Inferior parietal cortex (tissue), 1 donor: ENCODE measurements at regions not wholly inside any gene's neighbourhood (a gene's known extent, or its start where the extent isn't known, plus 50 kb on each side); places are given as distances from the start of the nearest gene placed in this dataset.

Source experiments
- DNase-seq: peaks from one replicate; pipeline ENCODE4 v3.0.0-alpha.2; 2016; ENCODE audit errors: extremely low spot score

- DNase-seq = no peak
Measured at GRCh38 chr3:77868725-77869124, 828.8 kb downstream of the ROBO2 start.

GRCh38 chr3:77869423-77869822 lies 829.5 kb downstream of the ROBO2 start:
- DNase-seq = no peak

GRCh38 chr3:77871436-77871835 lies 831.5 kb downstream of the ROBO2 start:
- DNase-seq = no peak

- DNase-seq = no peak
Measured at GRCh38 chr3:77873598-77873997, 833.7 kb downstream of the ROBO2 start.

- no peak for DNase-seq
Measured at GRCh38 chr3:77885381-77885780, 845.5 kb downstream of the ROBO2 start.

- DNase-seq = no peak
Measured at GRCh38 chr3:77887611-77888010, 847.7 kb downstream of the ROBO2 start.

GRCh38 chr3:77889616-77890015 lies 849.7 kb downstream of the ROBO2 start:
- no peak for DNase-seq

- DNase-seq = no peak
Measured at GRCh38 chr3:77898621-77899020, 858.7 kb downstream of the ROBO2 start.

- no peak for DNase-seq
Measured at GRCh38 chr3:77902675-77903074, 862.8 kb downstream of the ROBO2 start.

GRCh38 chr3:77906102-77906709 lies 866.3 kb downstream of the ROBO2 start:
- no peak for DNase-seq

GRCh38 chr3:77913524-77914174 lies 873.8 kb downstream of the ROBO2 start:
- no peak for DNase-seq

GRCh38 chr3:77915336-77915735 lies 875.4 kb downstream of the ROBO2 start:
- no peak for DNase-seq

GRCh38 chr3:77917225-77917624 lies 877.3 kb downstream of the ROBO2 start:
- no peak for DNase-seq

GRCh38 chr3:77919244-77919643 lies 879.3 kb downstream of the ROBO2 start:
- DNase-seq = no peak

- DNase-seq = peak; percentile 16
Measured at GRCh38 chr3:77931255-77932009, 891.5 kb downstream of the ROBO2 start.

- DNase-seq = no peak
Measured at GRCh38 chr3:77932926-77933325, 893.0 kb downstream of the ROBO2 start.

- no peak for DNase-seq
Measured at GRCh38 chr3:77933926-77934325, 894.0 kb downstream of the ROBO2 start.

- DNase-seq = no peak
Measured at GRCh38 chr3:77935418-77935817, 895.5 kb downstream of the ROBO2 start.

- DNase-seq = no peak
Measured at GRCh38 chr3:77939726-77940125, 899.8 kb downstream of the ROBO2 start.

- no peak for DNase-seq
Measured at GRCh38 chr3:77943598-77943997, 903.7 kb downstream of the ROBO2 start.

- DNase-seq = no peak
Measured at GRCh38 chr3:77945320-77945719, 905.4 kb downstream of the ROBO2 start.

- no peak for DNase-seq
Measured at GRCh38 chr3:77947671-77948070, 907.8 kb downstream of the ROBO2 start.

GRCh38 chr3:77967621-77968020 lies 927.7 kb downstream of the ROBO2 start:
- no peak for DNase-seq
